Right atrium auricular region (tissue), 2 donors: ENCODE measurements at regions not wholly inside any gene's neighbourhood (a gene's known extent, or its start where the extent isn't known, plus 50 kb on each side); places are given as distances from the start of the nearest gene placed in this dataset.

ENCODE experiments used
- DNase-seq: peaks from one replicate; pipeline ENCODE4 v3.0.0-alpha.2; 2019; ENCODE audit warnings: low spot score
- H3K27ac ChIP-seq, 2 donors: fragments of 200-600 bp; sonication (generic); 1 replicate in 1 of 2; 2 replicates in 1 of 2; pipeline ENCODE4 v1.5.1; 2016 to 2019
- H3K27me3 ChIP-seq, 2 donors: fragments of 200-600 bp; sonication (generic); one replicate each; pipeline versions ENCODE4 v1.5.1 to v1.6.0; 2017 to 2019
- H3K36me3 ChIP-seq: fragments of 200-600 bp; sonication (generic); one replicate; pipeline ENCODE4 v1.5.1; 2016
- H3K4me1 ChIP-seq, 2 donors: fragments of 200-600 bp; sonication (generic); one replicate each; pipeline versions ENCODE4 v1.5.1 to v1.6.0; 2017 to 2019
- H3K4me3 ChIP-seq, 2 donors: fragments of 200-600 bp; sonication (generic); 1 replicate in 1 of 2; 2 replicates in 1 of 2; pipeline ENCODE4 v1.5.1; 2017 to 2019; ENCODE audit warnings: mild to moderate bottlenecking in 1 of 2, moderate library complexity in 1 of 2
- H3K9me3 ChIP-seq, 2 donors: fragments of 200-600 bp; sonication (generic); one replicate each; pipeline ENCODE4 v1.5.1; 2019
- TF ChIP-seq, protein P1 (sequence below), 2 donors: fragments of 200-600 bp; sonication (generic); IDR thresholded peaks; one replicate each; pipeline ENCODE4 v1.5.1; 2019; ENCODE audit warnings: antibody characterized with exemption in 2 of 2

GRCh38 chr2:12035956-12036639, 289.7 kb downstream of the LPIN1 start:
- no peaks in the 10 kb centered on the region for H3K27me3 ChIP-seq
- no peaks in the 10 kb centered on the region for H3K36me3 ChIP-seq
- no peak for DNase-seq
- no peaks in the 10 kb centered on the region for H3K4me1 ChIP-seq
- no peak overlapping the region for H3K27ac ChIP-seq
- no peaks in the 10 kb centered on the region for H3K9me3 ChIP-seq
- TF ChIP-seq, protein P1, sequence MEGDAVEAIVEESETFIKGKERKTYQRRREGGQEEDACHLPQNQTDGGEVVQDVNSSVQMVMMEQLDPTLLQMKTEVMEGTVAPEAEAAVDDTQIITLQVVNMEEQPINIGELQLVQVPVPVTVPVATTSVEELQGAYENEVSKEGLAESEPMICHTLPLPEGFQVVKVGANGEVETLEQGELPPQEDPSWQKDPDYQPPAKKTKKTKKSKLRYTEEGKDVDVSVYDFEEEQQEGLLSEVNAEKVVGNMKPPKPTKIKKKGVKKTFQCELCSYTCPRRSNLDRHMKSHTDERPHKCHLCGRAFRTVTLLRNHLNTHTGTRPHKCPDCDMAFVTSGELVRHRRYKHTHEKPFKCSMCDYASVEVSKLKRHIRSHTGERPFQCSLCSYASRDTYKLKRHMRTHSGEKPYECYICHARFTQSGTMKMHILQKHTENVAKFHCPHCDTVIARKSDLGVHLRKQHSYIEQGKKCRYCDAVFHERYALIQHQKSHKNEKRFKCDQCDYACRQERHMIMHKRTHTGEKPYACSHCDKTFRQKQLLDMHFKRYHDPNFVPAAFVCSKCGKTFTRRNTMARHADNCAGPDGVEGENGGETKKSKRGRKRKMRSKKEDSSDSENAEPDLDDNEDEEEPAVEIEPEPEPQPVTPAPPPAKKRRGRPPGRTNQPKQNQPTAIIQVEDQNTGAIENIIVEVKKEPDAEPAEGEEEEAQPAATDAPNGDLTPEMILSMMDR (IDR thresholded peaks at IDR 0.05) = no peak
- H3K4me3 ChIP-seq = no peak overlapping the region

DNA sequence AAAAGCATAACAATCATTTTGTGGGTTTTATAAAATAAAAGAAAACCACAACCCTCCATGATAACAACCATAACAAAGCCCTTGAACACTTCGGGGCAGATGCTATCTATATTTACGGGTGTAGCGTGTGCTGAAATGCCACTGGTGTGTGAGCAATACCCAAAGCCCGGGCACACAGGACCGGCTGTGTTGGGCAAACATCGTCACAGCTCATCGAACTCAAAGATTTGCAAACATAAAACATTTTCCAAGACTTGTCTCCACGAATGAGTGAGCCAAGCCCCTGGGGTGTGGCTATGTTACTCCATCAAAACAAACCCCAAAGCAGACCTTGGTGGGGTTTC, 290.2 kb downstream of the LPIN1 start:
- H3K27ac ChIP-seq = no peak overlapping the region
- no peaks in the 10 kb centered on the region for H3K4me1 ChIP-seq
- DNase-seq = no peak
- H3K27me3 ChIP-seq = no peaks in the 10 kb centered on the region
- TF ChIP-seq, protein P1 (IDR thresholded peaks at IDR 0.05) = no peak
- no peak overlapping the region for H3K4me3 ChIP-seq
- H3K9me3 ChIP-seq = no peaks in the 10 kb centered on the region
- no peaks in the 10 kb centered on the region for H3K36me3 ChIP-seq

DNA sequence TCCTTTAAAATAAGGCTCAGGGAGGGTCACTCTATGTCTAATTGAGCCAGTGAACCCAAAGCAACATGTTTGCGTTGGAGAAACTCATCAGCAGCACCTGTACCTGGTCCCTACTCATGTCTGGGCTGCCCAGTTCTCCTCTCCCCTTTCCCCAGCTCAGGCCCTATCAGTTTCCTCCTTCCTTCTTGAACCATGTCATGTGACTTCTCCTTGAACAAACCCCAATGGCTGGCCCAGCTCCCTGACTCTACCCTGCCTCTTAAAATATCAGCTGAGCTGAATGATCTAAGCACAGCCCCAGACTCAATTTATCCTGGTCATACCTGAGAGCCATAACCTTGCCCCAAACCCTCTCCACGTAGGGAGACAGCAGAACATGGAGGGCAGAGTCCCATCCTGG, 290.9 kb downstream of the LPIN1 start:
- Histone ChIP-seq H3K27ac (no peak overlapping the region), H3K4me3 (no peak overlapping the region), H3K9me3 (no peaks in the 10 kb centered on the region), H3K4me1 (no peaks in the 10 kb centered on the region), H3K36me3 (no peaks in the 10 kb centered on the region), H3K27me3 (no peaks in the 10 kb centered on the region)
- TF ChIP-seq, protein P1 (IDR thresholded peaks at IDR 0.05) = no peak
- no peak for DNase-seq

DNA sequence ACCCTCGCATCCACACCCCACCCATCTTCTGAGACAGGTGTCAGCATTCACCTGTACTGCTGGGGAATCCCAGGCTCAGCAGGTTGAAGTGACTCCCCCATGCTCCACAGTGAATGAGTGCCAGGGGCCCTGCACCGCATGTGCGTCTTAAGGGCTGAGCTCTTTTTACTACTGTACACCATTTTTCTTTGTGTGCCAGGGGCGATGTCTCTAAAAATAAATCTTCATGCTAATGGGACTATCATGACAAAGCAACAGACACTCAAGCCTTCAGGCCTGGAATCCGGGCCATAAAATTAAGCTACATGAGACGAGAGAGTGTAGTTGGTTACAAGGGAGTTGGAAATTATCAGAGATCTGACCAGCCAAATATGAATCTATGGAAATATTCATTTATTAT, 294.8 kb downstream of the LPIN1 start:
- no peak overlapping the region for H3K27ac ChIP-seq
- H3K36me3 ChIP-seq = no peaks in the 10 kb centered on the region
- TF ChIP-seq, protein P1 (IDR thresholded peaks at IDR 0.05) = no peak
- H3K27me3 ChIP-seq = no peaks in the 10 kb centered on the region
- no peaks in the 10 kb centered on the region for H3K9me3 ChIP-seq
- H3K4me1 ChIP-seq = no peaks in the 10 kb centered on the region
- no peak overlapping the region for H3K4me3 ChIP-seq
- DNase-seq = no peak

DNA sequence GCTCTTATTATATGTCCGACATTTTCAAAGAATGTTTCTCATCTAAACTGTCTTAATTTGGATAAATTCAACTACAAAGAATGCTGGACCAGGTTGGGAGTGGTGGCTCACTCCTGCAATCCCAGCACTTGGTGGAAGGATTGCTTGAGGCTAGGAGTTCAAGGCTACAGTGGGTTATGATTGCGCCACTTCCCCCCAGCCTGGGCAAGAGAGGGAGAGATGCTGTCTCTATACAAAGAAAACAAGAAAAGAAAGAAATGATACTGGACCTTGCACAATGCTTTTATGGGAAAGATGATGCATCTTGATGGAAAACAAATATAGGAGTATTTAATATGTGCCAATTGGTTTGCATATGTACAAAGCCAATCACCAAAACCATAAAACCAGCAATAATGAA, 296.7 kb downstream of the LPIN1 start:
- H3K4me3 ChIP-seq = no peak overlapping the region
- no peaks in the 10 kb centered on the region for H3K36me3 ChIP-seq
- no peaks in the 10 kb centered on the region for H3K4me1 ChIP-seq
- DNase-seq = no peak
- no peak overlapping the region for H3K27ac ChIP-seq
- TF ChIP-seq, protein P1 (IDR thresholded peaks at IDR 0.05) = no peak
- H3K9me3 ChIP-seq = no peaks in the 10 kb centered on the region
- H3K27me3 ChIP-seq = no peaks in the 10 kb centered on the region

- Histone ChIP-seq H3K27ac (no peak overlapping the region), H3K4me3 (no peak overlapping the region), H3K4me1 (no peaks in the 10 kb centered on the region), H3K36me3 (no peaks in the 10 kb centered on the region), H3K27me3 (no peaks in the 10 kb centered on the region), H3K9me3 (no peaks in the 10 kb centered on the region)
- no peak for DNase-seq
- TF ChIP-seq, protein P1 (IDR thresholded peaks at IDR 0.05) = no peak
Observed at GRCh38 chr2:12044857-12045256, 298.4 kb downstream of the LPIN1 start.
